Activated CD8-positive, alpha-beta memory T cell treated with anti-CD3 and anti-CD28 coated beads, Interleukin-2, amount 50 U/mL, for 1 hour (primary cell): ENCODE measurements at regions not wholly inside any gene's neighbourhood (a gene's known extent, or its start where the extent isn't known, plus 50 kb on each side); places are given as distances from the start of the nearest gene placed in this dataset.

Experiments used
- DNase-seq: peaks from one replicate; pipeline ENCODE4 v3.0.0-alpha.2; 2020; ENCODE audit errors: extremely low read depth

GRCh38 chr4:138964716-138965426 is 50.7 kb upstream of the NOCT start:
- no peak for DNase-seq

- DNase-seq, result no peak
These were observed 52.2 kb upstream of the NOCT start for GRCh38 chr4:138963412-138963811.

GRCh38 chr4:138961664-138962063 is 53.9 kb upstream of the NOCT start:
- no peak for DNase-seq

- DNase-seq, result no peak
These were observed 54.5 kb upstream of the NOCT start for GRCh38 chr4:138961129-138961528.

- no peak for DNase-seq
These were observed 55.3 kb upstream of the NOCT start for GRCh38 chr4:138960175-138960710.

- DNase-seq, result no peak
These were observed 56.3 kb upstream of the NOCT start for GRCh38 chr4:138959097-138959815.

GRCh38 chr4:138958519-138958918 is 57.1 kb upstream of the NOCT start:
- DNase-seq, result no peak

- no peak for DNase-seq
These were observed 58.3 kb upstream of the NOCT start for GRCh38 chr4:138957302-138957701.

GRCh38 chr4:138954428-138954827 is 61.2 kb upstream of the NOCT start:
- no peak for DNase-seq

GRCh38 chr4:138953961-138954371 is 61.6 kb upstream of the NOCT start:
- DNase-seq, result no peak

GRCh38 chr4:138952411-138952810 is 63.2 kb upstream of the NOCT start:
- DNase-seq, result no peak

GRCh38 chr4:138951764-138952163 is 63.8 kb upstream of the NOCT start:
- no peak for DNase-seq

GRCh38 chr4:138949866-138950265 is 65.7 kb upstream of the NOCT start:
- no peak for DNase-seq

- DNase-seq, result no peak
These were observed 66.7 kb upstream of the NOCT start for GRCh38 chr4:138948918-138949317.

- no peak for DNase-seq
These were observed 69.3 kb upstream of the NOCT start for GRCh38 chr4:138946306-138946705.

GRCh38 chr4:138945840-138946239 is 69.7 kb upstream of the NOCT start:
- no peak for DNase-seq

GRCh38 chr4:138945401-138945800 is 70.2 kb upstream of the NOCT start:
- DNase-seq, result no peak

GRCh38 chr4:138943893-138944292 is 71.7 kb upstream of the NOCT start:
- DNase-seq, result no peak

- no peak for DNase-seq
These were observed 74.5 kb upstream of the NOCT start for GRCh38 chr4:138941037-138941436.

- no peak for DNase-seq
These were observed 75.6 kb upstream of the NOCT start for GRCh38 chr4:138939960-138940359.

- no peak for DNase-seq
These were observed 77.3 kb upstream of the NOCT start for GRCh38 chr4:138938366-138938690.

- no peak for DNase-seq
These were observed 80.3 kb upstream of the NOCT start for GRCh38 chr4:138935135-138935807.

- no peak for DNase-seq
These were observed 88.5 kb upstream of the NOCT start for GRCh38 chr4:138927072-138927471.
